ENCODE measurements at regions not wholly inside any gene's neighbourhood (a gene's known extent, or its start where the extent isn't known, plus 50 kb on each side); places are given as distances from the start of the nearest gene placed in this dataset.
A peak's percentile ranks its signal among the peaks of the same experiment; 100 is the strongest.

GRCh38 chr2:464562-465309 is 176.8 kb upstream of the ALKAL2 start:
- peaks cover 8 to 68% of the 10 kb centered on the region in 2 experiments for H3K27me3 ChIP-seq (ENCODE audit: control insufficient read depth in 1 of 2, insufficient read depth in 2 of 2, low read length in 2 of 2)
- no peak overlapping the region for H2AFZ ChIP-seq (ENCODE audit: low read length)
- H3K4me2 ChIP-seq (ENCODE audit: low read depth, low read length): no peak overlapping the region
- BruUV-seq (replicated peaks): no TSS peak
- WGBS (ENCODE audit: low lambda C conversion rate): 40% methylated on average over 17 of the region's 19 CpGs
- no peaks in the 10 kb centered on the region for H3K9me3 ChIP-seq (ENCODE audit: low read length)
- H3K4me1 ChIP-seq (ENCODE audit: insufficient read depth, low read length): no peaks in the 10 kb centered on the region
- ATAC-seq (no peak), DNase-seq (ENCODE audit: low spot score) (no peak), FAIRE-seq (no peak)
- no peaks in the 10 kb centered on the region for H3K79me2 ChIP-seq (ENCODE audit: insufficient read depth, low read length)
- in situ Hi-C loops (cut with HindIII; ENCODE audit: extremely low pct_ligation_motif_present, low pct_unique_long_range_greater_than_20kb) (no loop called here), intact Hi-C loops (cut with micrococcal nuclease; ENCODE audit: unreplicated experiment) (no loop called here)
- ChIA-PET POLR2A (no interaction called here), CTCF (ENCODE audit: low intra/inter-chr PET ratio, low total read pairs) (no interaction called here)
- H3K9ac ChIP-seq (ENCODE audit: insufficient read depth, low read depth, low read length): no peak overlapping the region
- no peak overlapping the region for H3K4me3 ChIP-seq (replicated peaks in 1 of 3; ENCODE audit: insufficient read depth in 1 of 3, low read depth in 2 of 3, low read length in 3 of 3)
- TF ChIP-seq RARG (CRISPR knock-in tag; IDR thresholded peaks at IDR 0.05; ENCODE audit: low read depth) (no peak), EZH2 (conservative IDR thresholded peaks at IDR 0.05; ENCODE audit: low read depth, low read length) (0 out of 2 replicates have a peak, but pooled peaks have one; percentile 25), NRL (CRISPR knock-in tag; IDR thresholded peaks at IDR 0.05; ENCODE audit: borderline replicate concordance) (no peak), ZNF724P (CRISPR knock-in tag; IDR thresholded peaks at IDR 0.05; ENCODE audit: borderline replicate concordance) (no peak)
- H3K36me3 ChIP-seq (replicated peaks in 1 of 2; ENCODE audit: control insufficient read depth in 1 of 2, insufficient read depth in 2 of 2, low read length in 2 of 2): no peaks in the 10 kb centered on the region
- H3K27ac ChIP-seq (ENCODE audit: extremely low read length, insufficient read depth, low read length): no peak overlapping the region
- H4K20me1 ChIP-seq (ENCODE audit: insufficient read depth, low read length): peaks cover 3% of the 10 kb centered on the region; the same call in 1 of the 2 replicates

- no peak overlapping the region for H2AFZ ChIP-seq (ENCODE audit: low read length)
- TF ChIP-seq HNF4A (CRISPR knock-in tag; IDR thresholded peaks at IDR 0.05): no peak
- TF ChIP-seq ZNF143 (CRISPR knock-in tag; IDR thresholded peaks at IDR 0.05): no peak
- TF ChIP-seq MXI1 (IDR thresholded peaks at IDR 0.05; ENCODE audit: borderline replicate concordance, low read depth, low read length): no peak
- TF ChIP-seq, protein P1, sequence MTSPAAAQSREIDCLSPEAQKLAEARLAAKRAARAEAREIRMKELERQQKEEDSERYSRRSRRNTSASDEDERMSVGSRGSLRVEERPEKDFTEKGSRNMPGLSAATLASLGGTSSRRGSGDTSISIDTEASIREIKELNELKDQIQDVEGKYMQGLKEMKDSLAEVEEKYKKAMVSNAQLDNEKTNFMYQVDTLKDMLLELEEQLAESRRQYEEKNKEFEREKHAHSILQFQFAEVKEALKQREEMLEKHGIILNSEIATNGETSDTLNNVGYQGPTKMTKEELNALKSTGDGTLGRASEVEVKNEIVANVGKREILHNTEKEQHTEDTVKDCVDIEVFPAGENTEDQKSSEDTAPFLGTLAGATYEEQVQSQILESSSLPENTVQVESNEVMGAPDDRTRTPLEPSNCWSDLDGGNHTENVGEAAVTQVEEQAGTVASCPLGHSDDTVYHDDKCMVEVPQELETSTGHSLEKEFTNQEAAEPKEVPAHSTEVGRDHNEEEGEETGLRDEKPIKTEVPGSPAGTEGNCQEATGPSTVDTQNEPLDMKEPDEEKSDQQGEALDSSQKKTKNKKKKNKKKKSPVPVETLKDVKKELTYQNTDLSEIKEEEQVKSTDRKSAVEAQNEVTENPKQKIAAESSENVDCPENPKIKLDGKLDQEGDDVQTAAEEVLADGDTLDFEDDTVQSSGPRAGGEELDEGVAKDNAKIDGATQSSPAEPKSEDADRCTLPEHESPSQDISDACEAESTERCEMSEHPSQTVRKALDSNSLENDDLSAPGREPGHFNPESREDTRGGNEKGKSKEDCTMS (CRISPR knock-in tag; conservative IDR thresholded peaks at IDR 0.05): no peak
- TF ChIP-seq, protein P2, sequence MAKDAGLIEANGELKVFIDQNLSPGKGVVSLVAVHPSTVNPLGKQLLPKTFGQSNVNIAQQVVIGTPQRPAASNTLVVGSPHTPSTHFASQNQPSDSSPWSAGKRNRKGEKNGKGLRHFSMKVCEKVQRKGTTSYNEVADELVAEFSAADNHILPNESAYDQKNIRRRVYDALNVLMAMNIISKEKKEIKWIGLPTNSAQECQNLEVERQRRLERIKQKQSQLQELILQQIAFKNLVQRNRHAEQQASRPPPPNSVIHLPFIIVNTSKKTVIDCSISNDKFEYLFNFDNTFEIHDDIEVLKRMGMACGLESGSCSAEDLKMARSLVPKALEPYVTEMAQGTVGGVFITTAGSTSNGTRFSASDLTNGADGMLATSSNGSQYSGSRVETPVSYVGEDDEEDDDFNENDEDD (CRISPR knock-in tag; IDR thresholded peaks at IDR 0.05; ENCODE audit: borderline replicate concordance): no peak
- TF ChIP-seq ZBTB1 (CRISPR knock-in tag; IDR thresholded peaks at IDR 0.05; ENCODE audit: borderline replicate concordance): no peak
- no peak for TF ChIP-seq ZNF788 (CRISPR knock-in tag; IDR thresholded peaks at IDR 0.05; ENCODE audit: borderline replicate concordance)
- no peak for TF ChIP-seq KDM5A (IDR thresholded peaks at IDR 0.05; ENCODE audit: borderline replicate concordance, low read length)
- TF ChIP-seq SMAD3 (CRISPR knock-in tag; IDR thresholded peaks at IDR 0.05): no peak
- no peaks in the 10 kb centered on the region for H3K4me1 ChIP-seq (ENCODE audit: insufficient read depth, low read length)
- DNase-seq (ENCODE audit: low spot score): no peak
- in situ Hi-C loops (cut with HindIII; ENCODE audit: extremely low pct_ligation_motif_present, low pct_unique_long_range_greater_than_20kb) (no loop called here), intact Hi-C loops (cut with micrococcal nuclease; ENCODE audit: unreplicated experiment) (no loop called here)
- no peaks in the 10 kb centered on the region for H3K9me3 ChIP-seq (ENCODE audit: low read length)
- H3K79me2 ChIP-seq (ENCODE audit: insufficient read depth, low read length): no peaks in the 10 kb centered on the region
- no peak overlapping the region for H3K4me2 ChIP-seq (ENCODE audit: low read depth, low read length)
- POLR2A ChIA-PET: no interaction called here
- no TSS peak for BruUV-seq (replicated peaks)
- no peaks in the 10 kb centered on the region for H4K20me1 ChIP-seq (ENCODE audit: insufficient read depth, low read length)
- no peak overlapping the region for H3K4me3 ChIP-seq (replicated peaks in 1 of 3; ENCODE audit: insufficient read depth in 1 of 3, low read depth in 2 of 3, low read length in 3 of 3)
- H3K27ac ChIP-seq (ENCODE audit: extremely low read length, insufficient read depth, low read length): no peak overlapping the region
- no peak overlapping the region for H3K9ac ChIP-seq (ENCODE audit: insufficient read depth, low read depth, low read length)
- no peak for FAIRE-seq
- CTCF ChIA-PET (ENCODE audit: low intra/inter-chr PET ratio, low total read pairs): no interaction called here
- WGBS (ENCODE audit: low lambda C conversion rate): 15% methylated on average over 6 of the region's 6 CpGs
- peaks cover 6 to 74% of the 10 kb centered on the region in 2 experiments; a peak in 4 of 5 replicates for H3K27me3 ChIP-seq (ENCODE audit: control insufficient read depth in 1 of 2, insufficient read depth in 2 of 2, low read length in 2 of 2)
- H3K36me3 ChIP-seq (replicated peaks in 1 of 2; ENCODE audit: control insufficient read depth in 1 of 2, insufficient read depth in 2 of 2, low read length in 2 of 2): no peaks in the 10 kb centered on the region
- no peak for ATAC-seq
Observed at GRCh38 chr2:460861-461260, 173.0 kb upstream of the ALKAL2 start.

Data from HepG2 (cell line).